NCI-H446 (cell line): ENCODE measurements at regions not wholly inside any gene's neighbourhood (a gene's known extent, or its start where the extent isn't known, plus 50 kb on each side); places are given as distances from the start of the nearest gene placed in this dataset.
"Not testable (repeated sequence)": the region's sequence is repeated elsewhere in the genome, so short reads cannot be mapped to it uniquely, and the experiment has no call there.

Experiments
- DNase-seq, 2 experiments: peaks; one replicate each; lab custom pipeline; 2025; lab: John Stamatoyannopoulos, UW

GRCh38 chr4:141346144-141346543, 125.4 kb downstream of the ZNF330 start:
- DNase-seq: peak in 1 of 2 experiments; percentile 22

GRCh38 chr4:141347684-141348083, 127.0 kb downstream of the ZNF330 start:
- no peak for DNase-seq

GRCh38 chr4:141348125-141348524, 127.4 kb downstream of the ZNF330 start:
- no peak for DNase-seq

- no peak for DNase-seq
Observed at GRCh38 chr4:141348573-141348972, 127.9 kb downstream of the ZNF330 start.

GRCh38 chr4:141349236-141349635, 128.5 kb downstream of the ZNF330 start:
- no peak for DNase-seq

- DNase-seq: no peak
Observed at GRCh38 chr4:141350122-141350905, 129.6 kb downstream of the ZNF330 start.

- no peak for DNase-seq
Observed at GRCh38 chr4:141352331-141352730, 131.6 kb downstream of the ZNF330 start.

- no peak for DNase-seq
Observed at GRCh38 chr4:141352909-141353525, 132.3 kb downstream of the ZNF330 start.

GRCh38 chr4:141356321-141356962, 135.7 kb downstream of the ZNF330 start:
- no peak for DNase-seq

GRCh38 chr4:141356963-141357335, 136.3 kb downstream of the ZNF330 start:
- no peak for DNase-seq

GRCh38 chr4:141368241-141368640, 147.5 kb downstream of the ZNF330 start:
- DNase-seq: not testable (repeated sequence)

GRCh38 chr4:141371206-141371605, 150.5 kb downstream of the ZNF330 start:
- no peak for DNase-seq

GRCh38 chr4:141375855-141376254, 155.2 kb downstream of the ZNF330 start:
- DNase-seq: no peak

- DNase-seq: no peak
Observed at GRCh38 chr4:141376769-141377168, 156.1 kb downstream of the ZNF330 start.

GRCh38 chr4:141387299-141387698, 166.6 kb downstream of the ZNF330 start:
- DNase-seq: no peak

- no peak for DNase-seq
Observed at GRCh38 chr4:141388481-141388880, 167.8 kb downstream of the ZNF330 start.

GRCh38 chr4:141389649-141390048, 169.0 kb downstream of the ZNF330 start:
- no peak for DNase-seq

GRCh38 chr4:141390571-141390970, 169.9 kb downstream of the ZNF330 start:
- DNase-seq: no peak

GRCh38 chr4:141391293-141391692, 170.6 kb downstream of the ZNF330 start:
- DNase-seq: no peak

GRCh38 chr4:141391771-141392170, 171.1 kb downstream of the ZNF330 start:
- DNase-seq: no peak

- no peak for DNase-seq
Observed at GRCh38 chr4:141395246-141395830, 174.6 kb downstream of the ZNF330 start.

GRCh38 chr4:141395919-141396318, 175.2 kb downstream of the ZNF330 start:
- no peak for DNase-seq

GRCh38 chr4:141402712-141403111, 182.0 kb downstream of the ZNF330 start:
- DNase-seq: no peak
